Cardiac muscle cell (in vitro differentiated cells and primary cell): ENCODE measurements at regions not wholly inside any gene's neighbourhood (a gene's known extent, or its start where the extent isn't known, plus 50 kb on each side); places are given as distances from the start of the nearest gene placed in this dataset.

Experiments
- DNase-seq, 2 donors: peaks; one replicate each; pipeline versions ENCODE4 v3.0.0 to v3.0.0-alpha.2; 2010 to 2017; ENCODE audit warnings: low read depth in 1 of 2, low spot score in 1 of 2
- H3K27ac ChIP-seq: fragments of 200-600 bp; sonication (generic); 2 replicates; pipeline ENCODE4 v1.5.1; 2016
- H3K27me3 ChIP-seq: fragments of 200-600 bp; sonication (generic); 2 replicates; pipeline ENCODE4 v1.6.0; 2016; ENCODE audit warnings: control low read depth
- H3K36me3 ChIP-seq: fragments of 200-600 bp; sonication (generic); 2 replicates; pipeline ENCODE4 v1.5.1; 2016; ENCODE audit warnings: control low read depth
- H3K4me1 ChIP-seq: fragments of 200-600 bp; sonication (generic); 2 replicates; pipeline ENCODE4 v1.8.1; 2017; ENCODE audit warnings: low read depth, mild to moderate bottlenecking, mixed run types
- H3K4me3 ChIP-seq: fragments of 200-600 bp; sonication (generic); 2 replicates; pipeline ENCODE4 v1.5.1; 2016; ENCODE audit warnings: mild to moderate bottlenecking
- H3K9me3 ChIP-seq: fragments of 200-600 bp; sonication (generic); 2 replicates; pipeline ENCODE4 v1.5.1; 2017; ENCODE audit warnings: low read depth, mild to moderate bottlenecking, control low read depth
- TF ChIP-seq, protein P1 (sequence below): IDR thresholded peaks from 2 replicates; pipeline ENCODE4 v1.5.1; 2012; ENCODE audit warnings: low read depth, mild to moderate bottlenecking, low read length

GRCh38 chr6:90450268-90450953 is 136.5 kb downstream of the MAP3K7 start:
- no peak overlapping the region for H3K4me3 ChIP-seq
- no peaks in the 10 kb centered on the region for H3K36me3 ChIP-seq
- no peaks in the 10 kb centered on the region for H3K27me3 ChIP-seq
- TF ChIP-seq, protein P1, sequence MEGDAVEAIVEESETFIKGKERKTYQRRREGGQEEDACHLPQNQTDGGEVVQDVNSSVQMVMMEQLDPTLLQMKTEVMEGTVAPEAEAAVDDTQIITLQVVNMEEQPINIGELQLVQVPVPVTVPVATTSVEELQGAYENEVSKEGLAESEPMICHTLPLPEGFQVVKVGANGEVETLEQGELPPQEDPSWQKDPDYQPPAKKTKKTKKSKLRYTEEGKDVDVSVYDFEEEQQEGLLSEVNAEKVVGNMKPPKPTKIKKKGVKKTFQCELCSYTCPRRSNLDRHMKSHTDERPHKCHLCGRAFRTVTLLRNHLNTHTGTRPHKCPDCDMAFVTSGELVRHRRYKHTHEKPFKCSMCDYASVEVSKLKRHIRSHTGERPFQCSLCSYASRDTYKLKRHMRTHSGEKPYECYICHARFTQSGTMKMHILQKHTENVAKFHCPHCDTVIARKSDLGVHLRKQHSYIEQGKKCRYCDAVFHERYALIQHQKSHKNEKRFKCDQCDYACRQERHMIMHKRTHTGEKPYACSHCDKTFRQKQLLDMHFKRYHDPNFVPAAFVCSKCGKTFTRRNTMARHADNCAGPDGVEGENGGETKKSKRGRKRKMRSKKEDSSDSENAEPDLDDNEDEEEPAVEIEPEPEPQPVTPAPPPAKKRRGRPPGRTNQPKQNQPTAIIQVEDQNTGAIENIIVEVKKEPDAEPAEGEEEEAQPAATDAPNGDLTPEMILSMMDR = no peak
- no peak overlapping the region for H3K27ac ChIP-seq
- H3K4me1 ChIP-seq = no peaks in the 10 kb centered on the region
- H3K9me3 ChIP-seq = no peaks in the 10 kb centered on the region
- DNase-seq = no peak

DNA sequence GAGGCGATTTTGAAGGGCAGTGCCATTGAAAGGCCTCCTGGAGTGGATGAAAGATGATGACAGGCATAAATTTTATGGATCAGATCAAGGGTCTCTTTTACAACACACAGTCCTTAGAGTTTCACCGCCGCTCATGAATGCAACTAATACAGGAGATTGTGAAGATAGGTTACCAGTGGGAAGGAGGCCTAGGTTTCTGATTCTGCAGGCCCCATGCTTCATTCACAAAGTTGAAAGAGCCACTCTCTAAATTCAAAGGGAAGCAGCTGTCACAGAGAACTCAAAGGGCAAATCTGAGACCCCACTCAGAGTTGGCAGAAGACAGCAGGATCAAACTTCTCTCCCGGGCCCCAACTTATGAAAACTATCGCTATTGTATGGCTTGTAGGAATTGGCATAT is 137.6 kb downstream of the MAP3K7 start:
- no peak overlapping the region for H3K27ac ChIP-seq
- peaks cover 3% of the 10 kb centered on the region for H3K4me1 ChIP-seq
- no peaks in the 10 kb centered on the region for H3K36me3 ChIP-seq
- H3K27me3 ChIP-seq = no peaks in the 10 kb centered on the region
- DNase-seq = no peak
- TF ChIP-seq, protein P1 = no peak
- H3K4me3 ChIP-seq = no peak overlapping the region
- H3K9me3 ChIP-seq = no peaks in the 10 kb centered on the region

GRCh38 chr6:90448836-90449235 is 138.0 kb downstream of the MAP3K7 start:
- Histone ChIP-seq H3K36me3 (no peaks in the 10 kb centered on the region), H3K27me3 (no peaks in the 10 kb centered on the region), H3K4me1 (peaks cover 8% of the 10 kb centered on the region), H3K4me3 (no peak overlapping the region), H3K9me3 (no peaks in the 10 kb centered on the region), H3K27ac (no peak overlapping the region)
- TF ChIP-seq, protein P1 = no peak
- no peak for DNase-seq

- Histone ChIP-seq H3K4me1 (peaks cover 8% of the 10 kb centered on the region), H3K27ac (no peak overlapping the region), H3K36me3 (no peaks in the 10 kb centered on the region), H3K4me3 (no peak overlapping the region), H3K27me3 (no peaks in the 10 kb centered on the region), H3K9me3 (no peaks in the 10 kb centered on the region)
- peak in 1 of 2 donors; percentile 18 for DNase-seq
- TF ChIP-seq, protein P1 = no peak
Measured at GRCh38 chr6:90446164-90446563, 140.7 kb downstream of the MAP3K7 start.

- H3K4me1 ChIP-seq = peaks cover 8% of the 10 kb centered on the region
- H3K4me3 ChIP-seq = no peak overlapping the region
- no peaks in the 10 kb centered on the region for H3K9me3 ChIP-seq
- TF ChIP-seq, protein P1 = no peak
- H3K27me3 ChIP-seq = no peaks in the 10 kb centered on the region
- DNase-seq = no peak
- H3K27ac ChIP-seq = no peak overlapping the region
- H3K36me3 ChIP-seq = no peaks in the 10 kb centered on the region
Measured at GRCh38 chr6:90445533-90446108, 141.3 kb downstream of the MAP3K7 start.
